8988T (cell line): ENCODE measurements at regions not wholly inside any gene's neighbourhood (a gene's known extent, or its start where the extent isn't known, plus 50 kb on each side); places are given as distances from the start of the nearest gene placed in this dataset.

Experiments used
- DNase-seq: peaks from one replicate; pipeline ENCODE4 v3.0.0; 2011

GRCh38 chr12:128056136-128056801 is 210.7 kb upstream of the TMEM132C start:
- DNase-seq = no peak

- no peak for DNase-seq
Observed at GRCh38 chr12:128057586-128057985, 209.4 kb upstream of the TMEM132C start.

- DNase-seq = no peak
Observed at GRCh38 chr12:128059621-128060370, 207.2 kb upstream of the TMEM132C start.

- no peak for DNase-seq
Observed at GRCh38 chr12:128068211-128068610, 198.8 kb upstream of the TMEM132C start.

DNA sequence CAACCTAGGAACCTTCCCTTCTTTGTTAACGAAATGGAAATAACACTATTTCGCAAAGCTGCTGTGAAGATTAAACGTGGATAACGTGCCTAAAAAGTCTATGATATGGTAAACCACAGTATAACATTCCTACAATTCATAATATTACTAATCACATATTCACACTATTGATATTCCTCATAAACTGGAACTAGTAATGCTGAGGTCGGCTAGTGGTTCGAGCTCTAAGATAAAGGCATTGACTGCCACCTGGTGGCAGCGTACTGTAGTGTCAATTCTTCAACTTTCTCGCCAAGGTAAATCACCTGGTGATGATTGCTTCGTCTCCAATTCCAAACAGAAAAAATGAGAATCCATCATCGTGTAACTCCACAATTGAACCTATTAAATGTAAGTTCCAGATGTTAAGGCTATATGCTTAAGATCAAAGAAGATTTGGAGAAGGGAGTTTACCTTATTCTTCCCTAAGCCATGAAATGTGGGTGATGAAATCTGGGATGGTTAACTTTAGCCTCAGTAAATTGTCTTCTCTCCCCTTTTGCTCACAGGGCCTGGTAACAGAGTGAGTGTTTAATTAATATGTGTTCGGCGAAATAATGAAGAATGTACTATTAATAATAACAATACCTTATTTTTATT is 197.5 kb upstream of the TMEM132C start:
- DNase-seq = no peak

DNA sequence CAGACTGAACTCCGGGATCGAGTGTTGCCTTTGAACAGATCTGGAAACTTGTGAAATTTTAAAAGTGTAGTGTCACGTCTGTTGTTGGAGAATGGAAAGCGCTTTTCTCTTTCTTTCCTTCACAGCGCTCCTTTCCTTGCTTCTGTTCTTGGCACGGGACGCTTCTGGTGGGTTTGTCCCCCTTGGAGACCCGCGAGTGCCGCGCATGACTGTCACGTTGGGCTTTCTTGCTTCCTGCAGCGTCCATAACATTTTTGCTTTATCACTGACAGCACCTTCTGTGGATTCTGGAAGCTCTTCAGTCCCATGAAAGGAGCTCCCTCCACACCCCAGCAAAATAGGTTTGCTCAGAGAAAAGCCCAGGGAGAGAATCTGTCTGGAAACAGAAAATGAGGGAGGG is 193.0 kb upstream of the TMEM132C start:
- DNase-seq = no peak

DNA sequence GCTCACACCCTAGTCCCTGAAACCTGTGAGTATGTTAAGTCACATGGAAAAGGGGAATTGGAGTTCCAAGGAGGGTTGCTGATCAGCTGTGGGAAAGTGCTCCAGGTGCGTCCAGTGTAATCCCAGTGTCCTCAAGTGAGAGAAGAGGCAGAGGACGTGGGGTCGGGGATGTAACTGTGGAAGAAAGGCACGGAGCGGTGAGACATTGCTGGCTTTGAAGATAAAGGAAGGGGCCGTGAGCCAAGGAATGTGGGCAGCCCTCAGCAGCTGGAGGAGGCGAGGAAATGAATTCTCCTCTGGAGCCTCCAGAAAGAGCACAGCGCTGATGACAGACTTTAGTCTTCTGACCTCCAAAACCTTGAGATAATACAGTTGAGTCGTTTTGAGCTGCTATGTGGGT is 191.6 kb upstream of the TMEM132C start:
- no peak for DNase-seq

DNA sequence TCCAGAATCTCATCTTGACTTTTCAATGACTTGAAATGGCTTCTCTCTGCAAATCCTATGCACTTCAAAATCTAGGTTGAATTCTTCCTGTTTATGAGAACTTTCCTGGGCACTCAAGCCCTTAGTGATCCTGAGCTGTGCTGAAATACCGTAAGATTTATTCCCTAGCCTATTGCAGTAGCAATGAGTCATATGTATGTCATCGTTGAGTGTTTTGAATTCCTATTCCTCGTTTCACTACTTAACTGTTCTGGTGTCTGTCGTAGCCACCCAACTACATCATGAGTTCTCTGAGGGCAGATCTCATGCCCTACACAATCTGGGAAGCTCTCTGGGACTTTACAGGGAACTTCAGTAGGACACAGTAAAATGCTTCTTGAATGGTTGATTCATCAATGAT is 190.8 kb upstream of the TMEM132C start:
- DNase-seq = no peak

GRCh38 chr12:128077211-128077916 is 189.6 kb upstream of the TMEM132C start:
- DNase-seq = no peak

GRCh38 chr12:128077917-128078298 is 189.1 kb upstream of the TMEM132C start:
- no peak for DNase-seq

GRCh38 chr12:128078301-128078971 is 188.5 kb upstream of the TMEM132C start:
- DNase-seq = no peak

DNA sequence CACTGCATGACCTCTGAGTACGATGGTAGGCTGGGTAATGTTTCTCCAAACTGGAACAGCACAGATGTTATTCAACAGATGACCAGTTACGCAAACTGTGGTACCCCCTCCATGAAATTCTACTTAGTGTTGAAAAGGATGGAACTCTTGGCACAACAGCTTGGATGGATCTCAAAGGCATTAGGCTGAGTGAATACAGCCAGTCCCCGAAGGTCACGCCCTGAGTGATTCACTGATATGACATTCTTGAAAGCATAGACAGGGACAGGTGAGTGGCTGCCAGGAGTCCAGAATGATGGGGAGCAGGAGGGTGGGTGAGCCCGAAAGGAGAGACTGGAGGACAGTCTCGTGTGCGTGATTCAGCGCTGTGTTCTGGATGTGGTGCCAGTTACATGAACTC is 187.5 kb upstream of the TMEM132C start:
- no peak for DNase-seq

GRCh38 chr12:128083132-128083729 is 183.7 kb upstream of the TMEM132C start:
- DNase-seq = no peak

- no peak for DNase-seq
Observed at GRCh38 chr12:128088926-128089325, 178.0 kb upstream of the TMEM132C start.

DNA sequence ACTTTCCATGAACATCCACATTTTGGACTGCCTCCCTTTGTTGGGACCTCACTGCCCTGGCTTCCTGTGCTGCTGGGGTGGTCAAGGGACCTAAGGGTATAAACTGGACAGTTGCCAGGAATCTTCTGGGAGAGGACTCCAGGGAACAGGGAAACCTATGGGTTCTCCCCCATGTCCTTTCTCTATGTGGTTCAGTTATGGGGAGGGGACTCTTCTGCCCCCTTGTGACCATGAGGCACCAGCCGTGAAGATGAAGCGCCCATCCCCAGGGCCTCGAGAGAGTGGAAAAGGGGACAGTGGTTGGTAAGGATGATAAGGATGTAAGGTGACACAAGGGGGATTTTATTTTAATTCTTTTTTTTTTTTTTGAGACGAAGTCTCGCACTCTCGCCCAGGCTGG is 177.0 kb upstream of the TMEM132C start:
- no peak for DNase-seq

- no peak for DNase-seq
Observed at GRCh38 chr12:128091101-128091720, 175.8 kb upstream of the TMEM132C start.

- no peak for DNase-seq
Observed at GRCh38 chr12:128091951-128092382, 175.0 kb upstream of the TMEM132C start.

DNA sequence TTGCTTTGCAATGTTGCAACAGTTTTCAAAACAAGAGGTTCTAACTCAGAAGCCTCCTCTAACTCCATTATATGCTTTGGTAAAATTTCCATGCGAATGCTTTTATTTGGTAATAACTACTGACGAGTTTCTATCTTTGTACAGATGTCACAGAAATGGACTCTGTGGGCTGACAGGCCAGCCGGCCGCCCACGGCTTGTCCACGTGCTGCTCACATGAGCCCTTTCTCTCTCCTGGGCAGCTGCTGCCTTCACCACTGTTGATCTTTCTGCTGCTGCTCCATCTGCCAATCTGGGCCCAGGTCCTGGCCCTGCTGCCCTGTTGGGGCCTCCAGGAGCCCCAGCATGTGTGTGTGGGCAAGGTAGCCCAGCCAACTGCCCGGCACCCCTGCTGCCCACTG is 168.2 kb upstream of the TMEM132C start:
- no peak for DNase-seq

DNA sequence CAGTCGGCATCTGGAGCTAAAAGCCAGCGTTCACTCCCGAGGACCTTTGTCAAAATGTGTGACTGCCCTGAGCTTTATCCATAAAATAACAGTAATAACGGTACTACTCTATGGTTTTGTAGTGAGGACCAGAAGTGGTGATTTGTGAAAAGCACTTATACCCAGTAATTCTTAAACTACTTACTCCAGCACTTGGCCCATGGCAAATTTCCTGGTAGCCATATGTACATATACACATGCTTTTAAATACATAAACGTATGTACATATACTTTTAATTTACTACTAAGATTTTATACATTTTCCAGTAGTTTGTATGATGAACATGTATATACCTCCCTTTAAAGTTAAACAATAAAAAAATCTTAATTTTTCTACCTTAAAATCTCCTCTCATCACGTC is 163.8 kb upstream of the TMEM132C start:
- no peak for DNase-seq

GRCh38 chr12:128109236-128109635 is 157.7 kb upstream of the TMEM132C start:
- DNase-seq = no peak

GRCh38 chr12:128109636-128110035 is 157.3 kb upstream of the TMEM132C start:
- no peak for DNase-seq

GRCh38 chr12:128111333-128111732 is 155.6 kb upstream of the TMEM132C start:
- DNase-seq = no peak
